WTC11 (cell line): ENCODE measurements at regions not wholly inside any gene's neighbourhood (a gene's known extent, or its start where the extent isn't known, plus 50 kb on each side); places are given as distances from the start of the nearest gene placed in this dataset.

Experiments
- ATAC-seq: fragments of 200-7000 bp; cut with Tn5 transposase; 2 replicates; pipeline ENCODE4 v1.10.0; 2021; ENCODE audit warnings: mild to moderate bottlenecking, moderate library complexity
- CTCF ChIA-PET: fragments of 300-600 bp; sonication (Branson Sonifier 250); formaldehyde crosslinking; loops from one replicate; lab custom pipeline; 2021; ENCODE audit warnings: antibody characterized with exemption; lab: Charles Lee
- POLR2A ChIA-PET: fragments of 350-600 bp; sonication (Branson Sonifier 250); formaldehyde crosslinking; loops from one replicate; lab custom pipeline; 2021; ENCODE audit warnings: antibody characterized with exemption; lab: Charles Lee
- DNase-seq: peaks from one replicate; pipeline ENCODE4 v3.0.0; 2021; ENCODE audit warnings: low spot score
- H3K27ac Mint-ChIP-seq: 2 replicates; pipeline ENCODE4 v1.8.0; 2021; ENCODE audit warnings: mixed read lengths
- H3K27me3 Mint-ChIP-seq: 2 replicates; pipeline ENCODE4 v1.8.0; 2021; ENCODE audit warnings: low read depth, mild to moderate bottlenecking, moderate library complexity, mixed read lengths
- H3K36me3 Mint-ChIP-seq: 2 replicates; pipeline ENCODE4 v1.8.0; 2021; ENCODE audit warnings: mixed read lengths
- H3K4me1 Mint-ChIP-seq: 2 replicates; pipeline ENCODE4 v1.8.0; 2022; ENCODE audit warnings: mixed read lengths
- H3K4me3 Mint-ChIP-seq: 2 replicates; pipeline ENCODE4 v1.8.0; 2021; ENCODE audit warnings: mild to moderate bottlenecking, moderate library complexity, mixed read lengths
- H3K9me3 Mint-ChIP-seq: 2 replicates; pipeline ENCODE4 v1.8.0; 2021; ENCODE audit warnings: mixed read lengths
- CREM ChIP-seq: sonication (generic); formaldehyde crosslinking; IDR thresholded peaks from 2 replicates; pipeline ENCODE4 v1.8.1; 2022; ENCODE audit warnings: mild to moderate bottlenecking, missing genetic modification reagents, moderate library complexity
- FOXP1 ChIP-seq: sonication (generic); formaldehyde crosslinking; IDR thresholded peaks from 2 replicates; pipeline ENCODE4 v1.8.0; 2022; ENCODE audit warnings: missing genetic modification reagents, mild to moderate bottlenecking, moderate library complexity, borderline replicate concordance
- GABPB1 ChIP-seq: sonication (generic); formaldehyde crosslinking; IDR thresholded peaks from 2 replicates; pipeline ENCODE4 v1.8.1; 2023; ENCODE audit warnings: mild to moderate bottlenecking, missing genetic modification reagents
- GRHL2 ChIP-seq: fragments of 250-450 bp; sonication (Bioruptor Pico); IDR thresholded peaks from 2 replicates; pipeline ENCODE4 v1.8.0; 2022; ENCODE audit warnings: mild to moderate bottlenecking, moderate library complexity; ENCODE audit not compliant: insufficient replicate concordance, severe bottlenecking
- GTF2I ChIP-seq: fragments of 250-450 bp; sonication (Bioruptor Pico); conservative IDR thresholded peaks from 2 replicates; pipeline ENCODE4 v1.4.0; 2021; ENCODE audit warnings: mild to moderate bottlenecking
- HMGA2 ChIP-seq: fragments of 250-450 bp; sonication (Bioruptor Pico); IDR thresholded peaks from 2 replicates; pipeline ENCODE4 v1.4.0; 2021; ENCODE audit warnings: mild to moderate bottlenecking, moderate library complexity
- MYBL2 ChIP-seq: sonication (generic); formaldehyde crosslinking; IDR thresholded peaks from 2 replicates; pipeline ENCODE4 v1.8.1; 2023; ENCODE audit warnings: mild to moderate bottlenecking, moderate library complexity, missing genetic modification reagents
- NR2C2 ChIP-seq: sonication (generic); formaldehyde crosslinking; IDR thresholded peaks from 2 replicates; pipeline ENCODE4 v1.8.0; 2022; ENCODE audit warnings: mild to moderate bottlenecking, missing genetic modification reagents
- RORB ChIP-seq: fragments of 250-450 bp; sonication (Bioruptor Pico); IDR thresholded peaks from 2 replicates; pipeline ENCODE4 v1.9.0; 2021; ENCODE audit warnings: mild to moderate bottlenecking
- TEAD4 ChIP-seq: sonication (generic); formaldehyde crosslinking; IDR thresholded peaks from 2 replicates; pipeline ENCODE4 v1.8.0; 2022; ENCODE audit warnings: mild to moderate bottlenecking, missing genetic modification reagents
- ZNF219 ChIP-seq: sonication (generic); formaldehyde crosslinking; IDR thresholded peaks from 2 replicates; pipeline ENCODE4 v1.8.0; 2023; ENCODE audit warnings: missing genetic modification reagents, mild to moderate bottlenecking, borderline replicate concordance
- ZNF396 ChIP-seq: fragments of 250-450 bp; sonication (Bioruptor Pico); IDR thresholded peaks from 2 replicates; pipeline ENCODE4 v1.8.0; 2021; ENCODE audit warnings: mild to moderate bottlenecking, moderate library complexity, borderline replicate concordance
- TF ChIP-seq, protein P1 (sequence below): sonication (generic); formaldehyde crosslinking; IDR thresholded peaks from 2 replicates; pipeline ENCODE4 v1.8.0; 2023; ENCODE audit warnings: missing genetic modification reagents
- TF ChIP-seq, protein P2 (sequence below): fragments of 250-450 bp; sonication (Bioruptor Pico); IDR thresholded peaks from 2 replicates; pipeline ENCODE4 v1.9.0; 2021; ENCODE audit warnings: mild to moderate bottlenecking
- TF ChIP-seq, protein P3 (sequence below): sonication (generic); formaldehyde crosslinking; IDR thresholded peaks from 2 replicates; pipeline ENCODE4 v1.8.1; 2022; ENCODE audit warnings: mild to moderate bottlenecking, missing genetic modification reagents, moderate library complexity, borderline replicate concordance
- TF ChIP-seq, protein P4 (sequence below): sonication (generic); formaldehyde crosslinking; IDR thresholded peaks from 2 replicates; pipeline ENCODE4 v1.8.1; 2023; ENCODE audit warnings: mild to moderate bottlenecking, missing genetic modification reagents, moderate library complexity
- TF ChIP-seq, protein P5 (sequence below): sonication (generic); formaldehyde crosslinking; IDR thresholded peaks from 2 replicates; pipeline ENCODE4 v1.8.0; 2022; ENCODE audit warnings: missing genetic modification reagents
- TF ChIP-seq, protein P6 (sequence below): sonication (generic); formaldehyde crosslinking; IDR thresholded peaks from 2 replicates; pipeline ENCODE4 v1.8.1; 2022; ENCODE audit warnings: low read depth, mild to moderate bottlenecking, moderate library complexity, missing genetic modification reagents, borderline replicate concordance
- TF ChIP-seq, protein P7 (sequence below): sonication (generic); formaldehyde crosslinking; IDR thresholded peaks from 2 replicates; pipeline ENCODE4 v1.8.1; 2022; ENCODE audit warnings: missing genetic modification reagents, borderline replicate concordance
- TF ChIP-seq, protein P8 (sequence below): fragments of 250-450 bp; sonication (Bioruptor Pico); IDR thresholded peaks from 2 replicates; pipeline ENCODE4 v1.8.0; 2021; ENCODE audit warnings: mild to moderate bottlenecking

DNA sequence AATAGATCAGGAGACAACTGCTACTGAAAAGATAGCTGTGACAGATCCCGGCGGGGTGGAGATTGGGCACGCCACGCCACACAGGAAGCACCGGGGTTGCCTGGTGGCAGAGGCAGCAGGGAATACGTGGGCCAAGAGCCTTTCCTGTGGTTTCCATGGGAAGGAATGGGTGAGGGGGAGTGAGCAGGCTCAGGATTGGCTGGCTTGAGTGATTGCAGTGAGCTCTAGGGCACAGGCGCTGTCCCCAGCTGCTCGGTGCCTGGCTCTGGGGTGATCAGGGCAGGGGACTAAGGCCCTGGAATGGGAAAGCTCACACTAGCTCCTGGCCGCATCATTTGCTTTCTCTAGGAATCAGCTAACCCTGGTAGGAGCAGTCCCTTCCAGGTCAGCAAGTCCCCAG lies 166.1 kb downstream of the USP12 start (continued):
- TF ChIP-seq ZNF396 (CRISPR knock-in tag), result no peak
- TF ChIP-seq TEAD4 (CRISPR knock-in tag), result no peak
- no peak for TF ChIP-seq HMGA2
- TF ChIP-seq, protein P1, sequence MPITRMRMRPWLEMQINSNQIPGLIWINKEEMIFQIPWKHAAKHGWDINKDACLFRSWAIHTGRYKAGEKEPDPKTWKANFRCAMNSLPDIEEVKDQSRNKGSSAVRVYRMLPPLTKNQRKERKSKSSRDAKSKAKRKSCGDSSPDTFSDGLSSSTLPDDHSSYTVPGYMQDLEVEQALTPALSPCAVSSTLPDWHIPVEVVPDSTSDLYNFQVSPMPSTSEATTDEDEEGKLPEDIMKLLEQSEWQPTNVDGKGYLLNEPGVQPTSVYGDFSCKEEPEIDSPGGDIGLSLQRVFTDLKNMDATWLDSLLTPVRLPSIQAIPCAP (CRISPR knock-in tag), result no peak
- TF ChIP-seq, protein P2, sequence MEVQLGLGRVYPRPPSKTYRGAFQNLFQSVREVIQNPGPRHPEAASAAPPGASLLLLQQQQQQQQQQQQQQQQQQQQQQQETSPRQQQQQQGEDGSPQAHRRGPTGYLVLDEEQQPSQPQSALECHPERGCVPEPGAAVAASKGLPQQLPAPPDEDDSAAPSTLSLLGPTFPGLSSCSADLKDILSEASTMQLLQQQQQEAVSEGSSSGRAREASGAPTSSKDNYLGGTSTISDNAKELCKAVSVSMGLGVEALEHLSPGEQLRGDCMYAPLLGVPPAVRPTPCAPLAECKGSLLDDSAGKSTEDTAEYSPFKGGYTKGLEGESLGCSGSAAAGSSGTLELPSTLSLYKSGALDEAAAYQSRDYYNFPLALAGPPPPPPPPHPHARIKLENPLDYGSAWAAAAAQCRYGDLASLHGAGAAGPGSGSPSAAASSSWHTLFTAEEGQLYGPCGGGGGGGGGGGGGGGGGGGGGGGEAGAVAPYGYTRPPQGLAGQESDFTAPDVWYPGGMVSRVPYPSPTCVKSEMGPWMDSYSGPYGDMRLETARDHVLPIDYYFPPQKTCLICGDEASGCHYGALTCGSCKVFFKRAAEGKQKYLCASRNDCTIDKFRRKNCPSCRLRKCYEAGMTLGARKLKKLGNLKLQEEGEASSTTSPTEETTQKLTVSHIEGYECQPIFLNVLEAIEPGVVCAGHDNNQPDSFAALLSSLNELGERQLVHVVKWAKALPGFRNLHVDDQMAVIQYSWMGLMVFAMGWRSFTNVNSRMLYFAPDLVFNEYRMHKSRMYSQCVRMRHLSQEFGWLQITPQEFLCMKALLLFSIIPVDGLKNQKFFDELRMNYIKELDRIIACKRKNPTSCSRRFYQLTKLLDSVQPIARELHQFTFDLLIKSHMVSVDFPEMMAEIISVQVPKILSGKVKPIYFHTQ (CRISPR knock-in tag), result no peak
- TF ChIP-seq, protein P3, sequence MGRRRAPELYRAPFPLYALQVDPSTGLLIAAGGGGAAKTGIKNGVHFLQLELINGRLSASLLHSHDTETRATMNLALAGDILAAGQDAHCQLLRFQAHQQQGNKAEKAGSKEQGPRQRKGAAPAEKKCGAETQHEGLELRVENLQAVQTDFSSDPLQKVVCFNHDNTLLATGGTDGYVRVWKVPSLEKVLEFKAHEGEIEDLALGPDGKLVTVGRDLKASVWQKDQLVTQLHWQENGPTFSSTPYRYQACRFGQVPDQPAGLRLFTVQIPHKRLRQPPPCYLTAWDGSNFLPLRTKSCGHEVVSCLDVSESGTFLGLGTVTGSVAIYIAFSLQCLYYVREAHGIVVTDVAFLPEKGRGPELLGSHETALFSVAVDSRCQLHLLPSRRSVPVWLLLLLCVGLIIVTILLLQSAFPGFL (CRISPR knock-in tag), result no peak
- TF ChIP-seq GABPB1, result no peak
- TF ChIP-seq, all 79 proteins: peak for 0

DNA sequence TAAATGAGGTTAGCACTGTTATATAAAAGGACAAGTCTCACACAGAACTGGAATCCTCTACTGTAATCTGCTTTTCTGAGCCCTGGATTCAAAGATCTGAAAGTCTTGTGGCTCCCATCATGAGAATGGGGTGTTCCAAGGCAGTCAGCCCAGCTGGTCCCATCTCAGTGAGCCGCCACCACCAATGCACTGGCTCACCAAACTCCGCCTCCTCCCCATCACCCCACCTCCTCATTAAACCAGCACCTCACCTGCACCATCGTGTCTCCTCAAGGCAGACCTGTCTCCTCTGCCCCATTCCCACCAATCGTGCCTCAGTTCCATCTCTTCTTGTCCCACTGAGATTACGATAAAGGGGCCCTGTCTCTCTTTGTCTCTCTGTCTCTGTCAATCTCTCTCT lies 166.7 kb downstream of the USP12 start:
- ATAC-seq, result no peak
- Mint-ChIP-seq H3K4me1 (peaks cover 24% of the 10 kb centered on the region), H3K27me3 (peaks cover 24% of the 10 kb centered on the region), H3K4me3 (no peak overlapping the region), H3K9me3 (peaks cover 11% of the 10 kb centered on the region), H3K36me3 (no peaks in the 10 kb centered on the region), H3K27ac (no peak overlapping the region)
- no peak for DNase-seq
- POLR2A ChIA-PET, result interaction anchor here (0.6 kb wide), 1 partner anchor 80 kb away, joined by 4 read pairs; no protein-coding TSS in a partner anchor
- CTCF ChIA-PET, result interaction anchor here (3.0 to 3.2 kb wide), 2 partner anchors 334 to 357 kb away, joined by 12 to 20 read pairs; no protein-coding TSS in a partner anchor
- no peak for TF ChIP-seq ZNF219 (CRISPR knock-in tag)
- TF ChIP-seq GRHL2, result no peak
- TF ChIP-seq, protein P2 (CRISPR knock-in tag), result no peak
- TF ChIP-seq, protein P4, sequence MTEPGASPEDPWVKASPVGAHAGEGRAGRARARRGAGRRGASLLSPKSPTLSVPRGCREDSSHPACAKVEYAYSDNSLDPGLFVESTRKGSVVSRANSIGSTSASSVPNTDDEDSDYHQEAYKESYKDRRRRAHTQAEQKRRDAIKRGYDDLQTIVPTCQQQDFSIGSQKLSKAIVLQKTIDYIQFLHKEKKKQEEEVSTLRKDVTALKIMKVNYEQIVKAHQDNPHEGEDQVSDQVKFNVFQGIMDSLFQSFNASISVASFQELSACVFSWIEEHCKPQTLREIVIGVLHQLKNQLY, result no peak
- TF ChIP-seq, protein P5, sequence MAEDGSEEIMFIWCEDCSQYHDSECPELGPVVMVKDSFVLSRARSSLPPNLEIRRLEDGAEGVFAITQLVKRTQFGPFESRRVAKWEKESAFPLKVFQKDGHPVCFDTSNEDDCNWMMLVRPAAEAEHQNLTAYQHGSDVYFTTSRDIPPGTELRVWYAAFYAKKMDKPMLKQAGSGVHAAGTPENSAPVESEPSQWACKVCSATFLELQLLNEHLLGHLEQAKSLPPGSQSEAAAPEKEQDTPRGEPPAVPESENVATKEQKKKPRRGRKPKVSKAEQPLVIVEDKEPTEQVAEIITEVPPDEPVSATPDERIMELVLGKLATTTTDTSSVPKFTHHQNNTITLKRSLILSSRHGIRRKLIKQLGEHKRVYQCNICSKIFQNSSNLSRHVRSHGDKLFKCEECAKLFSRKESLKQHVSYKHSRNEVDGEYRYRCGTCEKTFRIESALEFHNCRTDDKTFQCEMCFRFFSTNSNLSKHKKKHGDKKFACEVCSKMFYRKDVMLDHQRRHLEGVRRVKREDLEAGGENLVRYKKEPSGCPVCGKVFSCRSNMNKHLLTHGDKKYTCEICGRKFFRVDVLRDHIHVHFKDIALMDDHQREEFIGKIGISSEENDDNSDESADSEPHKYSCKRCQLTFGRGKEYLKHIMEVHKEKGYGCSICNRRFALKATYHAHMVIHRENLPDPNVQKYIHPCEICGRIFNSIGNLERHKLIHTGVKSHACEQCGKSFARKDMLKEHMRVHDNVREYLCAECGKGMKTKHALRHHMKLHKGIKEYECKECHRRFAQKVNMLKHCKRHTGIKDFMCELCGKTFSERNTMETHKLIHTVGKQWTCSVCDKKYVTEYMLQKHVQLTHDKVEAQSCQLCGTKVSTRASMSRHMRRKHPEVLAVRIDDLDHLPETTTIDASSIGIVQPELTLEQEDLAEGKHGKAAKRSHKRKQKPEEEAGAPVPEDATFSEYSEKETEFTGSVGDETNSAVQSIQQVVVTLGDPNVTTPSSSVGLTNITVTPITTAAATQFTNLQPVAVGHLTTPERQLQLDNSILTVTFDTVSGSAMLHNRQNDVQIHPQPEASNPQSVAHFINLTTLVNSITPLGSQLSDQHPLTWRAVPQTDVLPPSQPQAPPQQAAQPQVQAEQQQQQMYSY (CRISPR knock-in tag), result no peak
- no peak for TF ChIP-seq RORB (CRISPR knock-in tag)
- TF ChIP-seq, protein P6, sequence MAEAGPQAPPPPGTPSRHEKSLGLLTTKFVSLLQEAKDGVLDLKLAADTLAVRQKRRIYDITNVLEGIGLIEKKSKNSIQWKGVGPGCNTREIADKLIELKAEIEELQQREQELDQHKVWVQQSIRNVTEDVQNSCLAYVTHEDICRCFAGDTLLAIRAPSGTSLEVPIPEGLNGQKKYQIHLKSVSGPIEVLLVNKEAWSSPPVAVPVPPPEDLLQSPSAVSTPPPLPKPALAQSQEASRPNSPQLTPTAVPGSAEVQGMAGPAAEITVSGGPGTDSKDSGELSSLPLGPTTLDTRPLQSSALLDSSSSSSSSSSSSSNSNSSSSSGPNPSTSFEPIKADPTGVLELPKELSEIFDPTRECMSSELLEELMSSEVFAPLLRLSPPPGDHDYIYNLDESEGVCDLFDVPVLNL (CRISPR knock-in tag), result no peak
- TF ChIP-seq CREM (CRISPR knock-in tag), result no peak
- TF ChIP-seq, protein P7, sequence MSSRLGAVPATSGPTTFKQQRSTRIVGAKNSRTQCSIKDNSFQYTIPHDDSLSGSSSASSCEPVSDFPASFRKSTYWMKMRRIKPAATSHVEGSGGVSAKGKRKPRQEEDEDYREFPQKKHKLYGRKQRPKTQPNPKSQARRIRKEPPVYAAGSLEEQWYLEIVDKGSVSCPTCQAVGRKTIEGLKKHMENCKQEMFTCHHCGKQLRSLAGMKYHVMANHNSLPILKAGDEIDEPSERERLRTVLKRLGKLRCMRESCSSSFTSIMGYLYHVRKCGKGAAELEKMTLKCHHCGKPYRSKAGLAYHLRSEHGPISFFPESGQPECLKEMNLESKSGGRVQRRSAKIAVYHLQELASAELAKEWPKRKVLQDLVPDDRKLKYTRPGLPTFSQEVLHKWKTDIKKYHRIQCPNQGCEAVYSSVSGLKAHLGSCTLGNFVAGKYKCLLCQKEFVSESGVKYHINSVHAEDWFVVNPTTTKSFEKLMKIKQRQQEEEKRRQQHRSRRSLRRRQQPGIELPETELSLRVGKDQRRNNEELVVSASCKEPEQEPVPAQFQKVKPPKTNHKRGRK (CRISPR knock-in tag), result no peak
- TF ChIP-seq GTF2I (CRISPR knock-in tag), result no peak
- TF ChIP-seq, protein P8, sequence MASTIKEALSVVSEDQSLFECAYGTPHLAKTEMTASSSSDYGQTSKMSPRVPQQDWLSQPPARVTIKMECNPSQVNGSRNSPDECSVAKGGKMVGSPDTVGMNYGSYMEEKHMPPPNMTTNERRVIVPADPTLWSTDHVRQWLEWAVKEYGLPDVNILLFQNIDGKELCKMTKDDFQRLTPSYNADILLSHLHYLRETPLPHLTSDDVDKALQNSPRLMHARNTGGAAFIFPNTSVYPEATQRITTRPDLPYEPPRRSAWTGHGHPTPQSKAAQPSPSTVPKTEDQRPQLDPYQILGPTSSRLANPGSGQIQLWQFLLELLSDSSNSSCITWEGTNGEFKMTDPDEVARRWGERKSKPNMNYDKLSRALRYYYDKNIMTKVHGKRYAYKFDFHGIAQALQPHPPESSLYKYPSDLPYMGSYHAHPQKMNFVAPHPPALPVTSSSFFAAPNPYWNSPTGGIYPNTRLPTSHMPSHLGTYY (CRISPR knock-in tag), result no peak
- TF ChIP-seq FOXP1 (CRISPR knock-in tag), result no peak
- TF ChIP-seq NR2C2, result no peak
- TF ChIP-seq MYBL2 (CRISPR knock-in tag), result no peak
